DOHH2 (cell line): ENCODE measurements at regions not wholly inside any gene's neighbourhood (a gene's known extent, or its start where the extent isn't known, plus 50 kb on each side); places are given as distances from the start of the nearest gene placed in this dataset.

Experiments
- EZH2phosphoT487 ChIP-seq: fragments of 200-600 bp; sonication (generic); IDR thresholded peaks from 2 replicates; pipeline ENCODE4 v1.6.1; 2017; ENCODE audit warnings: borderline replicate concordance, mild to moderate bottlenecking, antibody characterized with exemption, low read length, moderate library complexity, mixed read lengths
- TF ChIP-seq, protein P1 (sequence below): fragments of 200-600 bp; sonication (generic); IDR thresholded peaks from one replicate; pipeline ENCODE4 v1.5.1; 2014; ENCODE audit warnings: antibody characterized with exemption, mild to moderate bottlenecking, low read depth, low read length; ENCODE audit not compliant: poor library complexity, severe bottlenecking

- TF ChIP-seq, protein P1, sequence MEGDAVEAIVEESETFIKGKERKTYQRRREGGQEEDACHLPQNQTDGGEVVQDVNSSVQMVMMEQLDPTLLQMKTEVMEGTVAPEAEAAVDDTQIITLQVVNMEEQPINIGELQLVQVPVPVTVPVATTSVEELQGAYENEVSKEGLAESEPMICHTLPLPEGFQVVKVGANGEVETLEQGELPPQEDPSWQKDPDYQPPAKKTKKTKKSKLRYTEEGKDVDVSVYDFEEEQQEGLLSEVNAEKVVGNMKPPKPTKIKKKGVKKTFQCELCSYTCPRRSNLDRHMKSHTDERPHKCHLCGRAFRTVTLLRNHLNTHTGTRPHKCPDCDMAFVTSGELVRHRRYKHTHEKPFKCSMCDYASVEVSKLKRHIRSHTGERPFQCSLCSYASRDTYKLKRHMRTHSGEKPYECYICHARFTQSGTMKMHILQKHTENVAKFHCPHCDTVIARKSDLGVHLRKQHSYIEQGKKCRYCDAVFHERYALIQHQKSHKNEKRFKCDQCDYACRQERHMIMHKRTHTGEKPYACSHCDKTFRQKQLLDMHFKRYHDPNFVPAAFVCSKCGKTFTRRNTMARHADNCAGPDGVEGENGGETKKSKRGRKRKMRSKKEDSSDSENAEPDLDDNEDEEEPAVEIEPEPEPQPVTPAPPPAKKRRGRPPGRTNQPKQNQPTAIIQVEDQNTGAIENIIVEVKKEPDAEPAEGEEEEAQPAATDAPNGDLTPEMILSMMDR, result no peak
- no peak for TF ChIP-seq EZH2phosphoT487
Observed at GRCh38 chr1:65590279-65590678, 169.8 kb downstream of the LEPR start.
